ENCODE measurements at regions not wholly inside any gene's neighbourhood (a gene's known extent, or its start where the extent isn't known, plus 50 kb on each side); places are given as distances from the start of the nearest gene placed in this dataset.
A peak's percentile ranks its signal among the peaks of the same experiment; 100 is the strongest.

GRCh38 chr11:95360377-95361075, 129.5 kb upstream of the SESN3 start:
- no peak overlapping the region for H3K4me3 ChIP-seq (ENCODE audit: low read depth in 1 of 2, low read length in 1 of 2)
- TF ChIP-seq, protein P1, sequence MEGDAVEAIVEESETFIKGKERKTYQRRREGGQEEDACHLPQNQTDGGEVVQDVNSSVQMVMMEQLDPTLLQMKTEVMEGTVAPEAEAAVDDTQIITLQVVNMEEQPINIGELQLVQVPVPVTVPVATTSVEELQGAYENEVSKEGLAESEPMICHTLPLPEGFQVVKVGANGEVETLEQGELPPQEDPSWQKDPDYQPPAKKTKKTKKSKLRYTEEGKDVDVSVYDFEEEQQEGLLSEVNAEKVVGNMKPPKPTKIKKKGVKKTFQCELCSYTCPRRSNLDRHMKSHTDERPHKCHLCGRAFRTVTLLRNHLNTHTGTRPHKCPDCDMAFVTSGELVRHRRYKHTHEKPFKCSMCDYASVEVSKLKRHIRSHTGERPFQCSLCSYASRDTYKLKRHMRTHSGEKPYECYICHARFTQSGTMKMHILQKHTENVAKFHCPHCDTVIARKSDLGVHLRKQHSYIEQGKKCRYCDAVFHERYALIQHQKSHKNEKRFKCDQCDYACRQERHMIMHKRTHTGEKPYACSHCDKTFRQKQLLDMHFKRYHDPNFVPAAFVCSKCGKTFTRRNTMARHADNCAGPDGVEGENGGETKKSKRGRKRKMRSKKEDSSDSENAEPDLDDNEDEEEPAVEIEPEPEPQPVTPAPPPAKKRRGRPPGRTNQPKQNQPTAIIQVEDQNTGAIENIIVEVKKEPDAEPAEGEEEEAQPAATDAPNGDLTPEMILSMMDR (IDR thresholded peaks at IDR 0.05): no peak
- peaks cover 78 to 80% of the 10 kb centered on the region in 2 experiments for H3K4me1 ChIP-seq (ENCODE audit: control insufficient read depth in 1 of 2, insufficient read depth in 1 of 2, low read depth in 1 of 2, low read length in 1 of 2)

GRCh38 chr11:95359756-95360155, 128.8 kb upstream of the SESN3 start:
- TF ChIP-seq, protein P1 (IDR thresholded peaks at IDR 0.05): no peak
- Histone ChIP-seq H3K9me3 (no peaks in the 10 kb centered on the region), H3K36me3 (no peaks in the 10 kb centered on the region), H3K27ac (peak overlapping the region; percentile 70), H3K27me3 (no peaks in the 10 kb centered on the region), H3K4me1 (ENCODE audit: control insufficient read depth in 1 of 2, insufficient read depth in 1 of 2, low read depth in 1 of 2, low read length in 1 of 2) (peaks cover 70 to 73% of the 10 kb centered on the region in 2 experiments), H3K4me3 (ENCODE audit: low read depth in 1 of 2, low read length in 1 of 2) (no peak overlapping the region)

More at GRCh38 chr11:95360377-95361075, 129.5 kb upstream of the SESN3 start:
- Histone ChIP-seq H3K36me3 (no peaks in the 10 kb centered on the region), H3K27ac (peak overlapping the region; percentile 70), H3K27me3 (no peaks in the 10 kb centered on the region), H3K9me3 (no peaks in the 10 kb centered on the region)

GRCh38 chr11:95359341-95359663, 128.3 kb upstream of the SESN3 start:
- Histone ChIP-seq H3K36me3 (no peaks in the 10 kb centered on the region), H3K9me3 (no peaks in the 10 kb centered on the region), H3K4me3 (ENCODE audit: low read depth in 1 of 2, low read length in 1 of 2) (no peak overlapping the region), H3K27ac (no peak overlapping the region), H3K4me1 (ENCODE audit: control insufficient read depth in 1 of 2, insufficient read depth in 1 of 2, low read depth in 1 of 2, low read length in 1 of 2) (peaks cover 66 to 68% of the 10 kb centered on the region in 2 experiments), H3K27me3 (no peaks in the 10 kb centered on the region)
- TF ChIP-seq, protein P1 (IDR thresholded peaks at IDR 0.05): no peak

DNA sequence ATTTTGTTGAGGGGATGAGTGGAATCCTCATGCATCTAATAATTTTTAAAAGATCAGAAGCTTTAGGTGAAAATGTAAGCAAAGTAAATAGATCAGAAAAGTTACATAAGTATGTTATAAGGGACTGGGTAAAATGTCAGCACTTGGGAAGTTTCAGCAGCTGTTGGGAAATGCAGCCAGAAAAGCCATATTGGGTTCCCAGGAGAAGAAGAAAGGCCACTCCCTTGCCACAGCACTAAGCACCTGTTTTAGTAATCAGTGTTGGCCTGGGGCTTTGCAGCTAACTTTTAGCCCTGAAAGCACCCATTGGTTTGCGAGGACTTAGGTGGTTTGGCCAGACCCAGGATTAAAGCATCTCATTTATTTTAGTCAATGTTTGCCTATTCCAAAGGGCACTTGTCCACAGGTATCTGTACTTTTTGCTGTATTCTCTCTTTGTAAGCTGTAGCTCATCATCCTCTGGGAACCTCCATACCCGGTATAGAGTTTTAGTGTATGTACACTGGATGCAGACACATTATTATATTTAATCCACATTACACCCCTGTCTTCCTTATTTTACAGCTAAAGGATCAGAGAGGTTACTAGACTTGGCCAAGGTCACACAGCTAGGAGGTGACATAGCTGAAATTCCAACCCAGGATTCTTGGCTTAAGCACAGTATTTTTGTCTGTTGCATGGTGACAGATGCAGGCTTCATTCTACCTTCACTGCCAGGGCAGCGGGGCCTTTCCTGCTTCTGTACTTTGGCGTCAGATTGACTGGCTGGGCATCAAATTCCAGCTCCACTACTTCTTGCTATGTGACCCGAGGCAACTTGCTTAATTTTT, 127.7 kb upstream of the SESN3 start:
- Histone ChIP-seq H3K4me3 (ENCODE audit: low read depth in 1 of 2, low read length in 1 of 2) (no peak overlapping the region), H3K27ac (peak overlapping the region; percentile 56), H3K4me1 (ENCODE audit: control insufficient read depth in 1 of 2, insufficient read depth in 1 of 2, low read depth in 1 of 2, low read length in 1 of 2) (peaks cover 60 to 62% of the 10 kb centered on the region in 2 experiments), H3K9me3 (no peaks in the 10 kb centered on the region), H3K27me3 (no peaks in the 10 kb centered on the region), H3K36me3 (no peaks in the 10 kb centered on the region)
- TF ChIP-seq, protein P1 (IDR thresholded peaks at IDR 0.05): no peak

- TF ChIP-seq, protein P1 (IDR thresholded peaks at IDR 0.05): no peak
- H3K27ac ChIP-seq: no peak overlapping the region
Observed at GRCh38 chr11:95354304-95354703, 123.3 kb upstream of the SESN3 start.

More at GRCh38 chr11:95354304-95354703, 123.3 kb upstream of the SESN3 start:
- H3K9me3 ChIP-seq: no peaks in the 10 kb centered on the region
- no peaks in the 10 kb centered on the region for H3K36me3 ChIP-seq
- H3K4me3 ChIP-seq (ENCODE audit: low read depth in 1 of 2, low read length in 1 of 2): no peak overlapping the region
- no peaks in the 10 kb centered on the region for H3K27me3 ChIP-seq
- H3K4me1 ChIP-seq (ENCODE audit: control insufficient read depth in 1 of 2, insufficient read depth in 1 of 2, low read depth in 1 of 2, low read length in 1 of 2): peaks cover 16 to 18% of the 10 kb centered on the region in 2 experiments
